NT2/D1 (cell line): ENCODE measurements at regions not wholly inside any gene's neighbourhood (a gene's known extent, or its start where the extent isn't known, plus 50 kb on each side); places are given as distances from the start of the nearest gene placed in this dataset.

ENCODE experiments used
- SUZ12 ChIP-seq: IDR thresholded peaks from 2 replicates; pipeline ENCODE4 v1.6.1; 2011; ENCODE audit not compliant: insufficient read length, insufficient read depth; ENCODE audit errors: extremely low read depth
- ZNF274 ChIP-seq: IDR thresholded peaks from 2 replicates; pipeline ENCODE4 v1.6.1; 2011; ENCODE audit warnings: mild to moderate bottlenecking, low read depth, low read length

DNA sequence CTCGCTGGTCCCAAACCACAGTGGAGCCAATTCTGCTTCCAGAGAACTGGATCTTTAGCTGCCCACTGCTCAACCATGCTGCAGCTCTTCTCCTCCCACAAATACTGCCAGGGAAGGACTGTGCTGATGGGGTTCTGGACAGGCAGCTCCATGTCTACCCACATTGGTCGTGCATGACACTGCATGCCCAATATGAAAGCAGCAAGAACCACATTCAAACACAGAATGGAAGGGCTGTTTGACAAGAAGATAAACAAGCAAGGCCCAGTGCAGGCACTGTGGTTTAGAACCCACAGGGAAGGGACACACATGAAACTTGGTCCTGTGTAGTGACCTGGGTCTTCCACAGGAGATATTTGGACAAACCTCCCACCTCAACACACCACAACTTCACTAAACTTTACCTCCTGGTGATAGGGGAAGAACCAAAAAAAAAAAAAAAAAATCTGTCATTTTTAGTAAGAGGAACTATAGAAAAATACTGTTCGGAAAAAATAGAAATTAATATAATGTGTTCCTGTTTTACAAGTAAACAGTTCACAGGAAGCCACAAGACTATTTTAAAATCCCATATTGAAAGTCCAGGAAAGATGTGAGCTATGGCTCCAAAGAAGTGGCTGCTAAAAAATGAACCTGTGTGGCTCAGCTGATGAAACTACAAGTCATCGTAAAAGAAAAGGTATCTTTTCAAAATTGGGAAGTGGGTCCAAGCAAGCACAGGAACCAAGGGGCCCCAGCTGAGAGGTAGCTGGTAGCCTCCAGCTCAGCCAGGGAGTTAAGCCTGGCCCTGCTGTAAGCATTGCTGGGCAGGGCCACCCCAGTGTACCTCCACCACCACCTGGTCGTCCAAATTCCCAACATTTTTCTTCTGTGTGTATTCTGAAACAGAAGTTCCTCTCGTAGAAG, 77.7 kb upstream of the ACAN start:
- TF ChIP-seq ZNF274 (no peak), SUZ12 (no peak)
